A673 (cell line): ENCODE measurements at regions not wholly inside any gene's neighbourhood (a gene's known extent, or its start where the extent isn't known, plus 50 kb on each side); places are given as distances from the start of the nearest gene placed in this dataset.
"Not testable (repeated sequence)": the region's sequence is repeated elsewhere in the genome, so short reads cannot be mapped to it uniquely, and the experiment has no call there.

Source experiments
- BruUV-seq: library from RNA; stranded (reverse); fragments of 400-500 nt; replicated peaks from 2 replicates; lab custom pipeline; 2021; lab: Mats Ljungman, UMichigan
- CTCF ChIA-PET: fragments of 300-600 bp; sonication (Branson Sonifier 250); formaldehyde crosslinking; loops from one replicate; lab custom pipeline; 2022; ENCODE audit warnings: antibody characterized with exemption; lab: Charles Lee
- POLR2A ChIA-PET: fragments of 300-600 bp; sonication (Branson Sonifier 250); formaldehyde crosslinking; loops from one replicate; lab custom pipeline; 2022; ENCODE audit warnings: antibody characterized with exemption; ENCODE audit not compliant: low non-redundant PET; lab: Charles Lee
- DNase-seq: peaks from one replicate; pipeline ENCODE4 v3.0.0-alpha.2; 2015; ENCODE audit warnings: low spot score
- H3K27ac ChIP-seq: fragments of 200-600 bp; sonication (generic); 2 replicates; pipeline ENCODE4 v1.5.1; 2016; ENCODE audit warnings: mixed run types, low read depth, mild to moderate bottlenecking, mixed read lengths, antibody characterized with exemption, low read length; ENCODE audit not compliant: poor library complexity, severe bottlenecking
- H3K27me3 ChIP-seq: fragments of 200-600 bp; sonication (generic); replicated peaks from 2 replicates; pipeline ENCODE4 v1.6.1; 2017; ENCODE audit warnings: mixed run types, low read depth, mild to moderate bottlenecking, mixed read lengths, antibody characterized with exemption, low read length; ENCODE audit not compliant: insufficient read depth, poor library complexity
- H3K36me3 ChIP-seq: fragments of 200-600 bp; sonication (generic); 2 replicates; pipeline ENCODE4 v1.6.1; 2016; ENCODE audit warnings: mixed run types, mild to moderate bottlenecking, mixed read lengths, antibody characterized with exemption, low read length; ENCODE audit not compliant: insufficient read depth, poor library complexity, severe bottlenecking
- H3K4me1 ChIP-seq: fragments of 200-600 bp; sonication (generic); 2 replicates; pipeline ENCODE4 v1.6.1; 2017; ENCODE audit warnings: mixed run types, mild to moderate bottlenecking, mixed read lengths, antibody characterized with exemption, low read length; ENCODE audit not compliant: insufficient read depth, poor library complexity, severe bottlenecking
- H3K4me3 ChIP-seq: fragments of 200-600 bp; sonication (generic); 2 replicates; pipeline ENCODE4 v1.5.1; 2016; ENCODE audit warnings: low read depth, mixed run types, mild to moderate bottlenecking, mixed read lengths, low read length; ENCODE audit not compliant: poor library complexity, severe bottlenecking
- H3K9me3 ChIP-seq: fragments of 200-600 bp; sonication (generic); 2 replicates; pipeline ENCODE4 v1.6.1; 2016; ENCODE audit warnings: mixed run types, low read depth, mild to moderate bottlenecking, mixed read lengths, antibody characterized with exemption, low read length; ENCODE audit not compliant: poor library complexity, severe bottlenecking
- CTCF ChIP-seq: fragments of 300-800, 200-600 bp; sonication (generic); conservative IDR thresholded peaks from 2 replicates; pipeline ENCODE4 v1.5.1; 2017; ENCODE audit warnings: low read depth, mild to moderate bottlenecking, antibody characterized with exemption, low read length, moderate library complexity, mixed read lengths
- EZH2 ChIP-seq: fragments of 200-600 bp; sonication (generic); IDR thresholded peaks from 2 replicates; pipeline ENCODE4 v1.6.1; 2017; ENCODE audit warnings: borderline replicate concordance, low read depth, mild to moderate bottlenecking, mixed read lengths, antibody characterized with exemption, low read length; ENCODE audit not compliant: poor library complexity, severe bottlenecking
- intact Hi-C: fragments of 100-400 bp; cut with micrococcal nuclease; formaldehyde crosslinking; loops from one replicate; pipeline ENCODE4 v1.10.0; 2022; ENCODE audit not compliant: unreplicated experiment

GRCh38 chr2:104945866-104946265, 92.0 kb downstream of the POU3F3 start:
- Histone ChIP-seq H3K27me3 (no peaks in the 10 kb centered on the region), H3K36me3 (no peaks in the 10 kb centered on the region), H3K4me3 (no peak overlapping the region), H3K9me3 (no peaks in the 10 kb centered on the region), H3K27ac (no peak overlapping the region), H3K4me1 (no peaks in the 10 kb centered on the region)
- CTCF ChIA-PET: no interaction called here
- POLR2A ChIA-PET: no interaction called here
- no TSS peak for BruUV-seq
- DNase-seq: no peak
- TF ChIP-seq EZH2 (no peak), CTCF (no peak)
- intact Hi-C loops: no loop called here

GRCh38 chr2:104947456-104947855, 90.4 kb upstream of the MRPS9 start:
- H3K27ac ChIP-seq, H3K9me3 ChIP-seq, intact Hi-C loops, BruUV-seq, CTCF ChIA-PET, H3K27me3 ChIP-seq, DNase-seq, H3K36me3 ChIP-seq, POLR2A ChIA-PET, H3K4me1 ChIP-seq, H3K4me3 ChIP-seq: not testable (repeated sequence)

GRCh38 chr2:104952976-104953375, 84.9 kb upstream of the MRPS9 start:
- no peaks in the 10 kb centered on the region for H3K9me3 ChIP-seq
- H3K27ac ChIP-seq: no peak overlapping the region
- H3K27me3 ChIP-seq: no peaks in the 10 kb centered on the region
- TF ChIP-seq CTCF (no peak), EZH2 (no peak)
- ChIA-PET CTCF (no interaction called here), POLR2A (no interaction called here)
- BruUV-seq: no TSS peak
- no peaks in the 10 kb centered on the region for H3K4me1 ChIP-seq
- H3K4me3 ChIP-seq: no peak overlapping the region
- H3K36me3 ChIP-seq: no peaks in the 10 kb centered on the region
- DNase-seq: no peak
- intact Hi-C loops: no loop called here

- no peak for DNase-seq
- no peaks in the 10 kb centered on the region for H3K27me3 ChIP-seq
- no peak overlapping the region for H3K4me3 ChIP-seq
- CTCF ChIA-PET: no interaction called here
- TF ChIP-seq CTCF (no peak), EZH2 (no peak)
- H3K4me1 ChIP-seq: no peaks in the 10 kb centered on the region
- no peak overlapping the region for H3K27ac ChIP-seq
- H3K36me3 ChIP-seq: no peaks in the 10 kb centered on the region
- POLR2A ChIA-PET: no interaction called here
- no TSS peak for BruUV-seq
- intact Hi-C loops: no loop called here
- no peaks in the 10 kb centered on the region for H3K9me3 ChIP-seq
Observed at GRCh38 chr2:104965900-104966299, 72.0 kb upstream of the MRPS9 start.
